Lower leg skin (tissue), 3 donors: ENCODE measurements at regions not wholly inside any gene's neighbourhood (a gene's known extent, or its start where the extent isn't known, plus 50 kb on each side); places are given as distances from the start of the nearest gene placed in this dataset.

ENCODE experiments used
- POLR2A ChIP-seq, 2 donors: fragments of 450-650 bp; IDR thresholded peaks; one replicate each; pipeline ENCODE4 v1.6.1; 2016 to 2017; ENCODE audit warnings: antibody characterized with exemption in 2 of 2, mild to moderate bottlenecking in 1 of 2, moderate library complexity in 1 of 2
- TF ChIP-seq, protein P1 (sequence below), 3 donors: fragments of 450-650 bp; IDR thresholded peaks; one replicate each; pipeline ENCODE4 v1.5.1; 2016; ENCODE audit warnings: antibody characterized with exemption in 3 of 3, mild to moderate bottlenecking in 3 of 3, moderate library complexity in 2 of 3

DNA sequence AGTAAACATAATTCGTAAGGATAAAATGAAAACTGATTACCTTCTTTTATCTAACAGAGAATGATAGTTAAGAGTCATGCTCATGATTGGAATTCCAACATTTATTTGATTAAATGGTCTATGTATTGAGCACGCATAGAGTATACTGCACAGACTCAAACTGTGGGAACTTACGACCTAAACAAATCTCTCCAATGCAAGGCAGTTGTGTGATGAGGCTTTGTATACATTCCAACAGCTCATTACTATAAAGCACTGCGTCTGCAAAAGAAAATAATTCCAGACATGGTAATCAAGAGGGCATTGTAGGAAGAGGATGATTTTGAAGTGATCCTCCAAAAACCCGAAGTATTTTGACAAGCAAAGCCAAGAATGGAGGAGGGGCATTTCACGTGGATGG lies 169.5 kb downstream of the NUFIP1 start:
- TF ChIP-seq, protein P1, sequence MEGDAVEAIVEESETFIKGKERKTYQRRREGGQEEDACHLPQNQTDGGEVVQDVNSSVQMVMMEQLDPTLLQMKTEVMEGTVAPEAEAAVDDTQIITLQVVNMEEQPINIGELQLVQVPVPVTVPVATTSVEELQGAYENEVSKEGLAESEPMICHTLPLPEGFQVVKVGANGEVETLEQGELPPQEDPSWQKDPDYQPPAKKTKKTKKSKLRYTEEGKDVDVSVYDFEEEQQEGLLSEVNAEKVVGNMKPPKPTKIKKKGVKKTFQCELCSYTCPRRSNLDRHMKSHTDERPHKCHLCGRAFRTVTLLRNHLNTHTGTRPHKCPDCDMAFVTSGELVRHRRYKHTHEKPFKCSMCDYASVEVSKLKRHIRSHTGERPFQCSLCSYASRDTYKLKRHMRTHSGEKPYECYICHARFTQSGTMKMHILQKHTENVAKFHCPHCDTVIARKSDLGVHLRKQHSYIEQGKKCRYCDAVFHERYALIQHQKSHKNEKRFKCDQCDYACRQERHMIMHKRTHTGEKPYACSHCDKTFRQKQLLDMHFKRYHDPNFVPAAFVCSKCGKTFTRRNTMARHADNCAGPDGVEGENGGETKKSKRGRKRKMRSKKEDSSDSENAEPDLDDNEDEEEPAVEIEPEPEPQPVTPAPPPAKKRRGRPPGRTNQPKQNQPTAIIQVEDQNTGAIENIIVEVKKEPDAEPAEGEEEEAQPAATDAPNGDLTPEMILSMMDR (IDR thresholded peaks at IDR 0.05) = no peak
- TF ChIP-seq POLR2A (IDR thresholded peaks at IDR 0.05) = no peak
